Stimulated activated naive CD4-positive, alpha-beta T cell (primary cell): ENCODE measurements at regions not wholly inside any gene's neighbourhood (a gene's known extent, or its start where the extent isn't known, plus 50 kb on each side); places are given as distances from the start of the nearest gene placed in this dataset.
"Not testable (repeated sequence)": the region's sequence is repeated elsewhere in the genome, so short reads cannot be mapped to it uniquely, and the experiment has no call there.

ENCODE experiments used
- DNase-seq, 6 experiments: peaks; one replicate each; lab custom pipeline; 2025; lab: John Stamatoyannopoulos, UW

DNA sequence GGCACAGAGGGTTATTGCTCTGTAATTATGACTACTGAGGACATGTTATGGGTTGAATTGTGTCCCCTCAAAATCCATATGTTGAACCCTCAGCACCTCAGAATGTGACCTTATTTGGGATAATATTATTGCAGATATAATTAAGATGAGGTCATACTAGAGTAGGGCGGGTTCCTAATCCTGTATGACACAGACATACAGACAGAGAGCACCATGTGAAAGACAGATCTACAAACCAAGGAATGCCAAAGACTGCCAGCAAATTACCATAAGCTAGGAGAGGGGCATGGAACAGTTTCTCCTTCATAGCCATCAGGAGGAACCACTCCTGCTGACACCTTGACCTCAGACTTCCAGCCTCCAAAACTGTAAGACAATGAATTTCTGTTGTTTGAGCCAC is 115.2 kb upstream of the OTUD4 start:
- DNase-seq: no peak

- no peak for DNase-seq
These were observed 114.7 kb upstream of the OTUD4 start for GRCh38 chr4:145295122-145295521.

DNA sequence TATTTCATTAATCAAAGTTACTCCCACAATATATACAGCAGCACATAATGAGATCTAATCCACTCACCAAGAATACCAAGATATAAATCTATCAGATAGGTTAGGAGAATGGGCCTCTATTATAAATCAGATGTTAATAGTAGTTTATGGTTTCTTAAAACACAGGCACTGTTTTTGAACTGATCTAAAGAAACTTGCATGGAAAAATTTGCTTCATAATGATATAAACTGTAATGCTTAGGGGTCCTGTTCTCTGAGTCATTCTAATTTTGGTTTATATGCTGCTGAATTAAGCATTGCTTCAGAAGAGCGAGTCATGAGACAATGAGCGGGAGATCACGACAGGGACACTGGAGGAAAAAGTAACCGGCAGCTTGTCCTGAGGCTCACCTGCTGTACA is 113.3 kb upstream of the OTUD4 start:
- no peak for DNase-seq

- no peak for DNase-seq
These were observed 110.6 kb upstream of the OTUD4 start for GRCh38 chr4:145290955-145291354.

DNA sequence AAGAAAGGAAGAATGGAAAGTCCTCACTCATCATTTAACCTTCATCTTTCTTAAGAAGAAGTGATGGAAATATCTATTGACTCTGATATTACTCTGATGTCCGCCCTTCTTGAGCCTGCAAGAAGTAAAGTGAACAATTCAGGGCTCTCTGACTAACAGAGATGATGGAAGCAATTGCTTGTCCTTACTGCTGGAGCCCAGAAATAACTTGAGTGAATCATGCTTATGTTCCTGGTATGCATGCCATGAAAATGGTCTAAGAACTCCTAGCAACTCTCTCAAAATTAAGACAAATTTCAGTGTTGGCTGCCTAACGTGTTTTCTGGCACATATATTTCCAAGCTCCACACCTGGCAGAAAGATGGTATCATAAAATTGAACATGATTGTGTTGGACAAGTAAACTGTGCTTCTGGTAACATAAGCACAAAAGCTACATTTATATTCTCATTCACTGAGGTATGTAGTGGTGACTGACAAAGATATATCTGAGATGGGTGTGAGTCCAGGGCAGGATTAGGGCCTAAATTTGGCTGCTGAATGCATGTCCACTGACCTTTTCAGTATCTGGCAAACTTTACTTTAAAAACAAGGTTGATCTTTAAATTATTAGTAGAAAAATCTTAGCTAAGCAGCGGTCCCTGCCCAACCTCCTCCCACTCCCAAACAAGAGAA is 109.2 kb upstream of the OTUD4 start:
- DNase-seq: no peak

DNA sequence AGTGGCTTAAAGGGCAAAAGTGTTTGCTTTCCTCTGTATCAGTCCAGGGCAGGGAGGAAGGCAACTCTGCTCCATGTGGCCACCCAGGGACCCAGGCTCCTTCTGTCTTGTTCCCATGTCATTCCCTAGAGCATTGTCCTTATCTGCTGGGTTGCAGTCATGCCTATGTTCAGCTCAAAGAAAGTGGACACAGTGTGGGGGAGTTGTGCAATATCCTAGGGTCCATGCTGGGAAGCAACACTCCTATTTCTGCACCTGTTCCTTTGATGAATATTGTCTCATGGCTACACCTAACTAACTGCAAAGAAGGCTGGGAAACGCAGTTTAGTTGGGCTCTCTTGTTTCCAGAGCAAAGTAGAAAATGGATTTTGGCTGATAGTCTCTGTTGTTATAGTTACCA is 107.0 kb upstream of the OTUD4 start:
- no peak for DNase-seq

- DNase-seq: no peak
These were observed 105.5 kb upstream of the OTUD4 start for GRCh38 chr4:145285928-145286327.

GRCh38 chr4:145283909-145284308 is 103.5 kb upstream of the OTUD4 start:
- DNase-seq: no peak

DNA sequence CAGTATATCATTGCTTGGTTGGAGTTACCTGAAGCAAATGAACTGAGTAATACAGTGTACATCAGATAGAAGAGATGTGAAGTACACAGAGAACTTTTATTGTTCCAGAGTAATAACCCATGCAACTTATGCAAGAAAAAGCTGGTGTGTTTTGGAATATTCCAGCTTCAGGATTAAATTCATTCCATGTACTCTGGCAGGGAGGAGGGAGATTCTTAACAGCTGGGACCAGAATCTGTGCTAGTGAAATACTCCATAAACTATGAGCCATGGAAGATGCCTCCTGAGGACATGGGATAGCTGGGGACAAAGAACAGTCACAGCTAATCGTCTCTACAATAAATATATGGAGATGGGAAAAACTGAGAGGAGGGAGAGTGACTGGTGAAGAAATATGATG is 101.6 kb upstream of the OTUD4 start:
- DNase-seq: no peak

DNA sequence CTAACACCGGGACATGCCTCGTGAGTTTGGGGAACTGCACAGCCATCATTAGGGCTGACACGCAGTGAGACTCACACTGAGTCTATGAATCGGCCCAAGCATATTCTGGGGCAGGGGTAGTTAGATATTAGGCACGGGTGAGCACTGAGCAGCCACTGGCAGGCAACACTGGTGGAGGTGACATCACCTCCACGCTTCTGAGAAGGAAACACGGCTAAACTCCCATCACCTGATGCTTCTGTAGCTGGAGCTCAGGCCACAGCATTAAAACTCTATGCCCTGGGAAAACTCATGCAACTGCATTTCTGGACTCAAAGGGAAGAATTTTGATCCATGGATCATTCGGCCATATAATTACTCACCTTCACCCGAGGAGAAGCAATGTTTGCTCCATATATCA is 100.8 kb upstream of the OTUD4 start:
- DNase-seq: no peak

GRCh38 chr4:145280541-145280940 is 100.2 kb upstream of the OTUD4 start:
- no peak for DNase-seq

- DNase-seq: no peak
These were observed 99.0 kb upstream of the OTUD4 start for GRCh38 chr4:145279122-145279960.

GRCh38 chr4:145278341-145279121 is 98.1 kb upstream of the OTUD4 start:
- DNase-seq: no peak

DNA sequence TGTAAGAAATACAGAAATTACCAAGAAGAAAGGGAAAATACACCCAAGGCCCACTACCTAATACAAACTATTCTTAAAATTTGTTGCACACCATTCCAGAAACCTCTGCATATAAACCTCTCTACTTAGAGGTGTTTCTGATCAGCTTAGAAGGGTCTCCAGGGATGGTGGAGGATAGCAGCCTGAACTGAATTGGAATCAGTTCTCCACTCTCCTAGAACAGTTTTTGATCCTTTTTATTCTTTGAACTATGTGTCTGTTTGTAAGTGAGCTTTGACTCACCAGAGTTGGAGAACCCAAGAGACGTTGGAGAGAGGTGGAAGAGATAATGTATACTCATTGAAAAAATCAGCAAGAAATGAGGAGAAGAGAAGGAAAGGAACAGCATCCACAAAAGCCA is 96.6 kb upstream of the OTUD4 start:
- no peak for DNase-seq

- DNase-seq: no peak
These were observed 95.7 kb upstream of the OTUD4 start for GRCh38 chr4:145276050-145276449.

DNA sequence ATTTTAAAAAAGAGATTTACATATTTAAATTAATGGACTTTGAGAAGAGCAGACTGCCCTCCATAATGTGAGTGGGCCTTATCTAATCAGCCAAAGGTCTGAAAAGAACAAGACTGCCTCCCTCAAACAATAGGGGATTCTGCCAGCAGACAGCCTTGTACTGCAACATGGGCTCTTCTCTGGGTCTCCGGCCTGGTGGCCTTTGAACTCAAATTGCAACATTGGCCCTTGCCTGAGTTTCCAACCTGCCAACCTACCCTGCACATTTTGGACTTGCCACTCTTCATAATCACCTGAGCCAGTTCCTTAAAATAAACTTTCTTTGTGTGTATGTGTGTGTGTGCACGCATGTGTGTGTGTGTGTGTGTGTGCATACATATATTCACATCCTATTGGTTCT is 90.8 kb upstream of the OTUD4 start:
- no peak for DNase-seq

GRCh38 chr4:145266881-145267280 is 86.5 kb upstream of the OTUD4 start:
- DNase-seq: no peak

GRCh38 chr4:145260091-145260490 is 79.7 kb upstream of the OTUD4 start:
- DNase-seq: no peak

DNA sequence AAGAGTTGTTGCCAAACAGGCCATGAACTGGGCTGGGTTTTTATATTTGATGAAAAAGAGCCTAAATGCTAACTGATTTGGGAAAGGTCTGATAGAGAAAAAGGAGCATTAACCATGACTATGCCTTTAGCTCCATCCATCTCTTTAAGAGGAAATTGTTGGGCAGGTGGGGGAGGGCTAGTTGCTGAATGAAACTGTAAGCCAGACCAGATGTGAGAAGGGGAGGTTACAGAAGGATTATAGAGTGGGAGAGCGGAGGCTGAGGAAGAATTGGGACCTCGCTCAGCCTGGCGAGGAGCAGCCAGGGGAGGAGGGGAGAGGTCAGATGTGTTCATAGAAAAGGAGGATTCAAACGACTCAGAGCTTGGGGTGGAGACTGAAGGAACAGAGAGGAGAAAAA is 74.9 kb upstream of the OTUD4 start:
- DNase-seq: not testable (repeated sequence)

- DNase-seq: no peak
These were observed 71.8 kb upstream of the OTUD4 start for GRCh38 chr4:145252190-145252589.

- no peak for DNase-seq
These were observed 71.0 kb upstream of the OTUD4 start for GRCh38 chr4:145251391-145251790.

DNA sequence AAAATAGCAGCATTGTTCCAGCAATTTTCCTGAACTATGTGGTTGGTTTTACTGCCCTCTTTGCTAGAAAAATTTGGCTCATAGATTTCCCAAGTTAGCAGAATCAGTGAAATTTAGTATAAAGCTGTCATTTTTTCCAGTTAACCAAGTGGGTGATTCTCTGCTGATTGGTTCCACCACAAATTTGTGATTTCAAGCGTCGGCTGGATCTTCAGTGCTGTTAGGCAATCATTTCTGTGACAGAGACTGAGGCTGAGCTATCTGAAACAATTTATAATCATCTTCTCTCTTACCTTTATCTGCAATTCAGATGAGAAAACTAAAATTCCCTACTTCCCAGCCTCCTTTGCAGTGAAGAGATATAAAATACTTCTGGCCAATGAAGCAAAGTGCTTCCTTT is 68.6 kb upstream of the OTUD4 start:
- DNase-seq: no peak

DNA sequence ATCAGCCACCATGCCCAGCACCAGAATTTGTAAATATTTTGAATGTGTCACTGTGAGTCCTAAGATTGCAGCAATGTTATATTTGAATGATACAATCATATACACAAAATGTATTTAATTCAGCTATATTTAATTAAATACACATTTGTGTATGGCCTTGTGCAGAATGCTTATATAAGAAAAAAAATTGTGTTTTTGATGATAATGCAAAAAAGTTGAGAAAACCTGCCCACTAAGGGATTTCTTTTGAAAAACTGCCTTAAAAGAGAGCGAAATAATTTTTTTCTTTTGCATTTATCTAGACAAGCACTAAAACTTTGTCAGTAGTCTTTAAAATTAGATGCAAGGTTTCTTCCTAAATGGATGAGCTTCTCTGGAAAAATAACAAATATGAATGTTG is 68.1 kb upstream of the OTUD4 start:
- DNase-seq: no peak
